Activated naive CD8-positive, alpha-beta T cell treated with anti-CD3 and anti-CD28 coated beads, Interleukin-2, amount 50 U/mL, for 24 hours (primary cell): ENCODE measurements at regions not wholly inside any gene's neighbourhood (a gene's known extent, or its start where the extent isn't known, plus 50 kb on each side); places are given as distances from the start of the nearest gene placed in this dataset.
A peak's percentile ranks its signal among the peaks of the same experiment; 100 is the strongest.

Experiments
- ATAC-seq: fragments of 150-1000 bp; cut with Tn5 transposase; one replicate; pipeline ENCODE4 v1.10.0; 2021
- DNase-seq: peaks from one replicate; pipeline ENCODE4 v3.0.0; 2021
- H3K27ac Mint-ChIP-seq: one replicate; pipeline ENCODE4 v1.8.0; 2021; ENCODE audit warnings: mild to moderate bottlenecking, mixed read lengths
- H3K27me3 Mint-ChIP-seq: one replicate; pipeline ENCODE4 v1.8.0; 2021; ENCODE audit warnings: mixed read lengths
- H3K36me3 Mint-ChIP-seq: one replicate; pipeline ENCODE4 v1.8.0; 2021; ENCODE audit warnings: low read depth, mixed read lengths
- H3K4me1 Mint-ChIP-seq: one replicate; pipeline ENCODE4 v1.8.0; 2021; ENCODE audit warnings: mixed read lengths
- H3K4me3 Mint-ChIP-seq: one replicate; pipeline ENCODE4 v1.8.0; 2021; ENCODE audit warnings: mild to moderate bottlenecking, moderate library complexity, mixed read lengths
- H3K9me3 Mint-ChIP-seq: one replicate; pipeline ENCODE4 v1.8.0; 2021; ENCODE audit warnings: mixed read lengths

DNA sequence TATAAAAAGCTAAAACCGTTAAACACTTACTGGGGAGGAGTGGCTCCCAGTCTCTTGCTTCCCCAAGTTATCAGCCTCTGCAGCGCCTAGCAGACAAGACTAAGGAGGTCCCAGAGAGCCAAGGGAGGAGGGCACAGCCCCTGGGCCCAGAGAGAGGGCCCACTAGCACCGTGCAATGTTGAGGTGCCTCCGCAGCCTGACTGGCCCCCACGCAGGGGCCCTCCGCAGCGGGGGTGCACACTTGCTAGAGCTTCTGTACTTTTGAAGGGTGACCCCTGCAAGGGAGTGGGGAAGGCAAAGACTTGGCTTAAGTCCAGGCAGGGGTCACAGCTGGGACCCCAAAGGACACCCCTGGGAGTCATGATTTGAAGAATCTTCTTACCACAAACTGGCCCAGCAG is 98.0 kb downstream of the ADAMTS15 start:
- no peak overlapping the region for H3K27ac Mint-ChIP-seq
- no peaks in the 10 kb centered on the region for H3K36me3 Mint-ChIP-seq
- H3K27me3 Mint-ChIP-seq, result peaks cover 7% of the 10 kb centered on the region
- no peaks in the 10 kb centered on the region for H3K4me1 Mint-ChIP-seq
- H3K9me3 Mint-ChIP-seq, result no peaks in the 10 kb centered on the region
- H3K4me3 Mint-ChIP-seq, result no peak overlapping the region
- DNase-seq (no peak), ATAC-seq (no peak)

DNA sequence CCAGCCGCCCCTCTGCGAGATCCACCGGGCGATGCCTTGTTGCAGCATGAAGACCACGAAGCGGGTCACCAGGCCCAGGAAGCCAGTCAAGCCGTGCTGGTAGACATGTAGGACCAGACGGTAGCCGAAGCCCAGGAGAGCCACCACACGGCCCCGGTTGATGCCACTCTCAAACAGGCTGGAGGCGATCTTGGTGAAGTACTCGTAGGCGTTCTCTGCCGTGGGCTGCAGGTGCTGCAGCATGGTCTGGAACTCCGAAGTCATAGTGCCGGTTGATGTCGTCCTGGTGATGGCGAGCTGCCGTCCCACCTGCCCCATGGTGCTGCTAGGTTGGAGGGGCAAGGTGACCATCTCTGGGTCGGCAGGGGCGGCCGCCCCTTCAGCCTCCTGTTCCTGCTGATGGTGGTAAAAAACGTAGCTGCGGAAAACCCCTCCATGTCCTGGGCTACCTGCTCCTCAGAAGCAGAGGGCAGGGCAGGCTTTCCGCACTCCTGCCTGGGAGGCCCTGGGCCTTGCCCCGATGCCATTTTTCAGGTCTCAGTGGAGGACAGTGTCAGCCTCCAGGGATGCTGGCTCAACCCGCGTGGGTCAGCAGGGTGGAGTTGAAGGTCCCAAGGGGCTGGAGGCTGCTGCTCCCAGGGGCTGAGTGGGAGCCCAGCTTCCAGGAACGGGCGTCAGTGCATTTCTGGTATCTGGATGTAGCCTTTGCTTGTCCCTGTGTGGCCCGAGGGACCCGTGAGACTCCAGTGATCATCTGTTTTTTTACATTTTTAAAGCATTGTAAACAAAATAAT is 98.7 kb downstream of the ADAMTS15 start:
- no peak overlapping the region for H3K4me3 Mint-ChIP-seq
- peaks cover 7% of the 10 kb centered on the region for H3K27me3 Mint-ChIP-seq
- H3K4me1 Mint-ChIP-seq, result no peaks in the 10 kb centered on the region
- H3K36me3 Mint-ChIP-seq, result no peaks in the 10 kb centered on the region
- ATAC-seq (no peak), DNase-seq (no peak)
- no peak overlapping the region for H3K27ac Mint-ChIP-seq
- H3K9me3 Mint-ChIP-seq, result no peaks in the 10 kb centered on the region

DNA sequence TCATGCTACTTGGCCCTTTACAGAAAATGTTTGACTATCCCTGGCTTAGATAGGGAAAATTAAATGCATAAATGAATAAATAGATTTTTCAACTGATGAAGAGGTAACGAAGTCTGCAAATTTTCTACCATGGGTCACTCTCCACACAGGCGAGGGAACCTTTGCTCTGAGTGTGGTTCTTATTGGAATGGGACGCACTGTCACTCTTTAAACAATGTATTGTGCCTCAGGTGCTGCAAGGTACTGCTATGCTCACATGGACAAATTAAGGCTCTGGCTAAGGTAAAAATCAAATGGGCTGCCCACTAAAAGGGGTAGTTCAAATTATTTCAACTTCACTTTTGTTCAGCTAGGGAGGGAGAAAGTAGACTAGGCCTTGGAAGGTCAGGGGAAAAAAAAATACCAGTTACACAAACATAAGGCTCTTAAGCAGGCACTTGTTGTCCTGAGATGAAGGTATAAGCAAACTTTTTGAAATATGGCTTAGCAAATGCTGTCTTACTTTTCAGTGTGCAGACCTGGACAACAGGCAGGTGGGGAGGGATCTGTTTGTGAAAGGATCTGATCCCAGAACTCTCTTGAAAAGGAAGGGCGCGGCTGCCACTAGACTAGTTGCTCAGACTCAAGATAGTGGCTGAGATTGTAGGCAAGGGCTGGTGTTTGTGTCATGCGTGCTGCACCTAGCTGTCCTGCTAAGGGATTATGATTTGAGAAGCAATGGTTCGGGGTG is 99.5 kb downstream of the ADAMTS15 start:
- no peak overlapping the region for H3K27ac Mint-ChIP-seq
- no peak for DNase-seq

DNA sequence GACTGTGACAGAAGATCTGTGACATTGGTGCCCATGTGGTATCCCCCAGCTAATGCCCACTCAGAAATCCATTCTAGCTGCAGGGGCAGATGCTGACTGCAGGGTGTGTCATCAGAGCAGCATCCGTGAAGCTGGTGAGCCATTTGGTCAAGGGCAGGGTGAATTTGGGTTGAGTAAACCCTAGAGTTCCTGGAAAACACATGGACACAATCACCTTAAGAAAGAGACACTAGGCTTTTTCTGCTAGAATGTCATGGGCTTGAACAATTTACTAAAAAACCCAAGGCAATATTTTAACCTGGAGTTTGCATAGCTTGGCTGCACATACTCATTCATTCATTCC is 100.0 kb downstream of the ADAMTS15 start:
- Mint-ChIP-seq H3K4me1 (no peaks in the 10 kb centered on the region), H3K36me3 (no peaks in the 10 kb centered on the region), H3K9me3 (no peaks in the 10 kb centered on the region), H3K27me3 (peaks cover 4% of the 10 kb centered on the region), H3K27ac (no peak overlapping the region), H3K4me3 (no peak overlapping the region)
- ATAC-seq, result no peak
- DNase-seq, result no peak

More for the DNA sequence above, 99.5 kb downstream of the ADAMTS15 start:
- Mint-ChIP-seq H3K4me3 (no peak overlapping the region), H3K36me3 (no peaks in the 10 kb centered on the region), H3K4me1 (no peaks in the 10 kb centered on the region), H3K9me3 (no peaks in the 10 kb centered on the region), H3K27me3 (peaks cover 4% of the 10 kb centered on the region)
- ATAC-seq, result no peak

DNA sequence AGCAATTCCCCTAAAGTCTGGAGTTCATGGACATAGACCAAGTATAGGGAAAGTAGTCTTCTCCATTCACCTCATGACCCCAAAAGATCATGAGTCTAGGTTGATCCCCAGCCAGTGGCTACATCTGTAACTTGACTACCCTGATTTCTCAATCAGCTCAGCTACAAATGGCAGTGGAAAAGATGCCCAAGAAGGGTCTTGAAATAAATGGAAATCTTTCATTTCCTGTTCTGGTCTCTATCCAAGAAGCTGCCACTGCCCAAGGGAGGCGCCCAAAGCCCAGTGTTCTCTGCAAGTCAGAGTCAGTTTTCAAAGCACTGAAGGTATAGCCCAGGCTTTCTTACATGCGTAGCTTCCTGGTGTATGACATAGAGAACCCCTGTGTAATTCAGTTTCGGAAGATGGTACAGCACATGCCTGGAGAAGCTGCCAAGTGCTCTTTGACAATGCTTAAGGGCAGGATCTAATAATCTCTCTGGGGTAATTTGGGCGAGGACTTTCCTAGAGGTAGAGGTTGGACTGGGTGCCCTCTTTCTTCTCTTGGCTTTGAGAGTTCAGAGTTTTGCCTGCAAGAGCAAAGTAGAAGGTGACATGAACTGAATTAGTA is 101.1 kb downstream of the ADAMTS15 start:
- ATAC-seq, result no peak
- Mint-ChIP-seq H3K27me3 (peaks cover 4% of the 10 kb centered on the region), H3K36me3 (no peaks in the 10 kb centered on the region), H3K27ac (no peak overlapping the region), H3K4me3 (no peak overlapping the region), H3K4me1 (no peaks in the 10 kb centered on the region), H3K9me3 (no peaks in the 10 kb centered on the region)
- no peak for DNase-seq

DNA sequence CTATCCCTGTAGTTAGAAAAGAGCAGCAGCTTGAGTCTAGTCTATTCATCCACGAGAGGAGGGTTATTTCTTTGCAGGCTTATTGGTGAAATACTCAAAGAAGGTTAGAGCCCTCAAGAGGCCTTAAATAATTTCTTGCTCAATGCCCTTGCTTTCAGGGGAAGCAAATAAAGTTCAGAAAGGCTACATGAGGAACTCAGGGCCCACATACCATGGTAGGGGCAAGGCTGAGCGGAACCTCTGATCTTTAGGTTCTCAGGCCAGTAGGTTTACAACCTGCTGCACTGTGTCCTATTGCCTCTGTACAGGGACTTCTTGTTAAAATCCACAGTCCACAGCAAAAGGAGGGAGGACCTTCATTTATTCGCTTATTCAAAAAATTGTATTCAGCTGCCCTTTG is 101.7 kb downstream of the ADAMTS15 start:
- H3K27ac Mint-ChIP-seq, result no peak overlapping the region
- ATAC-seq, result no peak
- no peak overlapping the region for H3K4me3 Mint-ChIP-seq
- peaks cover under 1% of the 10 kb centered on the region for H3K27me3 Mint-ChIP-seq
- DNase-seq, result no peak
- H3K9me3 Mint-ChIP-seq, result no peaks in the 10 kb centered on the region
- H3K4me1 Mint-ChIP-seq, result no peaks in the 10 kb centered on the region
- H3K36me3 Mint-ChIP-seq, result no peaks in the 10 kb centered on the region

DNA sequence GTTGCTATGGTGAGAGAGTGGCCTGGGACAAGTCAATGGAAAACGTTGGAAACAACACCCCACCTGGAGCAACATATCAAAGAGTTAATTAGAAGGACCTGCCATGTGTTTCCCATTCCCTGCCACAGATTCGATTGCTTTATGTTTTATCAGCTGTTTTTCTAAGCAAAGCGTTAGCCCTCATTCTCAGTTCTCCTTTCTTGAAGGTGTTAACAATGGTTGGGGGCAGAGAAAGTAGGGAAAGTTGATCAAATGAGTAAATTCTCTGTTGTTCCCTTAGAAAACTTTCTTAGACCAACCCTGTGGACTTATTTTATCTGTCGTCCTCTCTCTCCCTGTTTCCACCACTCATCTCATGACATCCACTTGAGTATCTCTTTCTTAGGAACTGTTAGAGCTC is 102.5 kb downstream of the ADAMTS15 start:
- DNase-seq, result no peak
- ATAC-seq, result no peak
- Mint-ChIP-seq H3K4me1 (no peaks in the 10 kb centered on the region), H3K27ac (no peak overlapping the region), H3K4me3 (no peak overlapping the region), H3K27me3 (peaks cover 2% of the 10 kb centered on the region), H3K36me3 (no peaks in the 10 kb centered on the region), H3K9me3 (no peaks in the 10 kb centered on the region)

DNA sequence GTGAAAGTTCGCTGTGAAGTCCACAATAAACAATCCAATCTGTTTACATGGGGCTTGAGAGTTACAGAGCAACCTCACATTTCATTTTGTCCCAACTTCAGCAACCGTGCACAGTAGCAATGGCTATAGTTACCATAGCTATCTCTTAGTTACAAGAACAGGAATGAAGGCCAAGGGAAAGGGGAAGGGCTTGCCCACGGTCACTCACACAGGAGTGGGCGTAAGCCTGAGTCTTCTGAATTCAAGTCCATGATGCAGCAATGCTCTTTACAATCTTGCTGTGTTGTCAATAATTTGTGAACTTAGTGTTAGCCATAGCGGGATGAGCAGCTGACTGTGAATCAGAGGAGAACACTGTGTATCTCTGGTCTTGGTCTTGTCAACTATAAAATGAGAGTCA is 102.9 kb downstream of the ADAMTS15 start:
- no peaks in the 10 kb centered on the region for H3K4me1 Mint-ChIP-seq
- DNase-seq (no peak), ATAC-seq (no peak)
- no peak overlapping the region for H3K4me3 Mint-ChIP-seq
- no peak overlapping the region for H3K27ac Mint-ChIP-seq
- H3K9me3 Mint-ChIP-seq, result no peaks in the 10 kb centered on the region
- peaks cover 3% of the 10 kb centered on the region for H3K27me3 Mint-ChIP-seq
- H3K36me3 Mint-ChIP-seq, result no peaks in the 10 kb centered on the region

DNA sequence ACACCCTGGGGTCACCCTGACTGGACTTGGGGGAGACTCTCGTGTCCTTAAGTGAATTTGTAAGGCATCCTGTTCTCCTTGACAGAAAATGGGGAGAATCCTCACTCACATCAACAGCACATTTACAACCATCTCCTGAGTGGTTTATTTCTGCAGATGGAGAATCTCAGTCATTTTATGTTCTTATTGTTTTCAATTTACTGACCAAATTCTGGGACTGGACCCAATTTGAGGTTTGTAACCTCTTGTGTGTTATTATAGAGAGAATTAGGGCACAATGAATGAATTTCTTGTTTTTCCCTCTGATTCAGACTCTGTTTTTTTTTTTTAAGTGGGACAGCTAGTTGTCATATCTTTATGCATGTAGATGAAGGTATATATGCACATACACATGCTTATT is 104.9 kb downstream of the ADAMTS15 start:
- H3K4me3 Mint-ChIP-seq, result no peak overlapping the region

DNA sequence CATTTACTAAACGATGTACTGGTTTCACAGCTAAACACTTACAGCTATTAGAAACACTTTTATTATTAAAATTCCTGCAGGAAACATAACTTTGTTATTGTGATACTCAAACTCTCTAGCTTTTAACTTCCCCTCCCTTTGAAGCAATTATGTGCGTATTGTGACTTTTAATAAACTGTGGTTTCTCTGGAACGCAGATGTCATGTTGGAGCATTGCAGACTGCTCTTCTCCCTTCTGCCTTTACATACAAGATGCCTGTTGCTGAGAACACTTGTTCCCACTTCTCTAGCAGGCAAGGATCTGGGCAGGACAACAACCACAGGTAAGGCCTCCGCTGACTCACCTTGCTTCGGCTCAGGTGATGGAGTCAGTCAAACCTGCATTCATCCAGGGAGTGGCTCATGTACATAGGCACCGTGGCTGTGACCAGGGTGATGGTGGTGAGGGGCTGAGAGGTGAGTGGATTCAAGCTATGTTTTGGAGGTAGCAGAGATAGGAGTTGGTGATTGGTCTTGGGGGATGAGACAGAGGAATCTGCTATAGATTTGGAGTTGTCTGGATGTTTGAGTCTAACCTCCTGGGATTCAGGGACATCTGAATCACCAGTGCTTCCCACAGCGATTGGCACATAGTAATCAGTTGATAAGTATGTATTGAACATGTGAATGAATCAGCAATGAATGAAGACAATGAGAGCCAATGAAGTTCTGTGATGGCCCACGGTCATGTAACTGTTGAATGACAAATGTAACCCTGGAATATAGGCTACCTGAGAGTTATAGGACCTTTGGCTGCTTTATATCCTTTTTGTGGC is 106.0 kb downstream of the ADAMTS15 start:
- Mint-ChIP-seq H3K4me3 (no peak overlapping the region), H3K27ac (no peak overlapping the region), H3K27me3 (peaks cover 8% of the 10 kb centered on the region), H3K9me3 (no peaks in the 10 kb centered on the region), H3K4me1 (no peaks in the 10 kb centered on the region), H3K36me3 (no peaks in the 10 kb centered on the region)
- DNase-seq (no peak), ATAC-seq (no peak)

More for the DNA sequence above, 104.9 kb downstream of the ADAMTS15 start:
- Mint-ChIP-seq H3K36me3 (no peaks in the 10 kb centered on the region), H3K9me3 (no peaks in the 10 kb centered on the region), H3K4me1 (no peaks in the 10 kb centered on the region), H3K27ac (no peak overlapping the region), H3K27me3 (peaks cover 4% of the 10 kb centered on the region)
- DNase-seq, result no peak
- no peak for ATAC-seq

DNA sequence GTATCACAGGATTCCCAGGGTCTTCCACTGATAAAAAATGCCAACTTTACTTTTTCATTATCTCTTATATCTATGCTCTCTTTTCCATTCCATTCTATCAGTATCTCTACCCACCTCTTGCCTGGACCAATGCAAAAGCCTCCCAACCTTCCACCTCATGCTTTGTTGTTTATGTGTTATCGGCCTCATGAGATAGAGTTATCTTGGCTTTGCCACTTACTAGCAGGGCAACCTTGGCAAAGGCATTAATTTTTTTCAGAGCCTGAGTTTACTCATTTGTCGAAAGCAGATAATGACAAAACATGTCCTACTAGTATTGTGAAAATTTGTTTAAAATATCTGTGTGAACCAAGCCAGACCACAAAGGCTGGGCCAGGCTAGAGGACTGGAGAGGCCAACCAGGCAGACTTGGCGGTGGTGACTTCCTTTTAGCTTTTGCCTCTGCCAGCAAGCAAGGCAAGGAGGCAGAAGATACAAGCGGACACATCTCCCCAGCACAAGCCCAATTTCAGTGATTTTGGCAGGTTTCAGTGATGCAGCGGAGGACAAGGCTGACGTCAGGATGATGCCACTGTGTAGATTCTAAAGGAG is 106.9 kb downstream of the ADAMTS15 start:
- Mint-ChIP-seq H3K4me3 (no peak overlapping the region), H3K9me3 (no peaks in the 10 kb centered on the region)

DNA sequence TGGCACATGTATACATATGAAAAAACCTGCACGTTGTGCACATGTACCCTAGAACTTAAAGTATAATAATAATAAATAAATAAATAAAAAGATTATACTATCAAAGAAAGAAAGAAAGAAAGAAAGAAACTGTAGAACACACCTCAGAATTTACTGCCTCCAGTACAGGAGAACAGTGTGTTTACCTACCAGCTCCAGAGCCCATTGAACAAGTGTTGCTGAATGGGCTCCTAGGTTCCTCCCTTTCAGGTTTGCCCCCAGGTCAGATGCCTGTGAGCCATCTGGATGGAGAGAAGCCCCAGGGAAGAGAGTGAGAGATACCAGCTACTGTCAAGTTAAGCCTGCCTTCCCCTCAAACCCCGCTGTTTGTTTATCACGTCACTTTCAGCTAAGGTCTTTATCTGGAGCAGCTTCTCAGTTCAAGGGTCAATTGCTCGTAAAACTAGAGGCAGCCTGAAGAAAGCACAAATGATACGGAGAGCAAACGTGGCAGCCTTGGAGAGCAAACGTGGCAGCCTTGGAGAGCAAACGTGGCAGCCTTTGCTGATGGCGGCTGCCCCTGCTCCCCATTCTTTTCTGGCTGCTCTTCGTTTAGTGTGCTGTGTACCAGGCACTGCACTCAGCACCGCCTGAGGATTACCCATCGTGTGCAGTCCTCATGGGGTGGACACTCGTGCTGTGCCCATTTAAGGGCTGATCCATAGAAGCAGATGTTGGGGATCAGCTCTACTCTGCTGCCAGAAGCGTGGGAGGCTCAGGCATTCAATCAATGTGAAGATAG is 111.7 kb downstream of the ADAMTS15 start:
- Mint-ChIP-seq H3K36me3 (no peaks in the 10 kb centered on the region), H3K4me3 (no peak overlapping the region), H3K27me3 (peaks cover 7% of the 10 kb centered on the region), H3K9me3 (no peaks in the 10 kb centered on the region), H3K4me1 (no peaks in the 10 kb centered on the region), H3K27ac (no peak overlapping the region)
- DNase-seq, result no peak
- no peak for ATAC-seq

More for the DNA sequence above, 106.9 kb downstream of the ADAMTS15 start:
- Mint-ChIP-seq H3K27ac (no peak overlapping the region), H3K4me1 (no peaks in the 10 kb centered on the region), H3K36me3 (no peaks in the 10 kb centered on the region), H3K27me3 (peaks cover 8% of the 10 kb centered on the region)
- DNase-seq, result no peak
- ATAC-seq, result no peak

DNA sequence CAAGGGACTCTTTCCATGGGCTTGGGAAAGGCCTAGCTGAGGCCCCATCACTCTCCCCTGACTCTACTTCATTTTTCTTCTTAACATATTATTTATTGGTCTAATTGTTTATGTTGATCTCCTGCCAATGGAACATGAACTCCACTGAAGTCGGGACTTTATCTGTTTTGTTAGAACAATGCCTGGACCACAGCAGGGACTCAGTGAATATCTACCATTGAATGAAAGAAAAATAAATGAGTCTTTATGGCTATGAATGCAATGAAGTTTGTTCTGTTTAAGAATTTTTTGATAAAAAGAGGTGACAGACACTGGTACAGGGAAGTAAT is 112.3 kb downstream of the ADAMTS15 start:
- DNase-seq (no peak), ATAC-seq (no peak)
- Mint-ChIP-seq H3K4me1 (no peaks in the 10 kb centered on the region), H3K27me3 (peaks cover 6% of the 10 kb centered on the region), H3K36me3 (no peaks in the 10 kb centered on the region), H3K27ac (no peak overlapping the region), H3K9me3 (no peaks in the 10 kb centered on the region), H3K4me3 (no peak overlapping the region)

DNA sequence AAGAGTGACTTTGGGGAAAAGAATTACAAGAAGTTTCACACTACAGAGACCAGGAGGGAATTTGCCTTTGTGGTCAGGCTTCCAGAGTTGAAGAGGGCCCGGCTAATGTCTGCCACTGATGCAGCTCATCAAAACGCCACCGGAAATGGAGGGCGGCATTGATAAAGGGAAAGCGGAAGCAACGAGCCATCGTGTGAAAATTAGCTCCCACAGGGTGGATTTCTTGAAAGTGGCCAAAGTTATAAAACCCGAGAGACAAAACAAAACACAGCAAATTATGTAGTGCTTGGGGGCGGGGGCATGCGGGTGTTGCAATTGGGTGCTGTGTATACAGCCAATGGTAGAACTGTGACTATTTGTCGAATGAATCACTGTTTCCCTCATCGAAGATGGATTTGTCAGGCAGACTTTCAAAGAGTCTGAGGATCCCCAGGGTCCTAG is 113.0 kb downstream of the ADAMTS15 start:
- H3K27me3 Mint-ChIP-seq, result peaks cover 4% of the 10 kb centered on the region
- no peaks in the 10 kb centered on the region for H3K36me3 Mint-ChIP-seq
- H3K27ac Mint-ChIP-seq, result no peak overlapping the region
- ATAC-seq (peak; percentile 24), DNase-seq (no peak)
- no peaks in the 10 kb centered on the region for H3K9me3 Mint-ChIP-seq
- no peaks in the 10 kb centered on the region for H3K4me1 Mint-ChIP-seq
- H3K4me3 Mint-ChIP-seq, result no peak overlapping the region
